ENCODE measurements at regions not wholly inside any gene's neighbourhood (a gene's known extent, or its start where the extent isn't known, plus 50 kb on each side); places are given as distances from the start of the nearest gene placed in this dataset.

DNA sequence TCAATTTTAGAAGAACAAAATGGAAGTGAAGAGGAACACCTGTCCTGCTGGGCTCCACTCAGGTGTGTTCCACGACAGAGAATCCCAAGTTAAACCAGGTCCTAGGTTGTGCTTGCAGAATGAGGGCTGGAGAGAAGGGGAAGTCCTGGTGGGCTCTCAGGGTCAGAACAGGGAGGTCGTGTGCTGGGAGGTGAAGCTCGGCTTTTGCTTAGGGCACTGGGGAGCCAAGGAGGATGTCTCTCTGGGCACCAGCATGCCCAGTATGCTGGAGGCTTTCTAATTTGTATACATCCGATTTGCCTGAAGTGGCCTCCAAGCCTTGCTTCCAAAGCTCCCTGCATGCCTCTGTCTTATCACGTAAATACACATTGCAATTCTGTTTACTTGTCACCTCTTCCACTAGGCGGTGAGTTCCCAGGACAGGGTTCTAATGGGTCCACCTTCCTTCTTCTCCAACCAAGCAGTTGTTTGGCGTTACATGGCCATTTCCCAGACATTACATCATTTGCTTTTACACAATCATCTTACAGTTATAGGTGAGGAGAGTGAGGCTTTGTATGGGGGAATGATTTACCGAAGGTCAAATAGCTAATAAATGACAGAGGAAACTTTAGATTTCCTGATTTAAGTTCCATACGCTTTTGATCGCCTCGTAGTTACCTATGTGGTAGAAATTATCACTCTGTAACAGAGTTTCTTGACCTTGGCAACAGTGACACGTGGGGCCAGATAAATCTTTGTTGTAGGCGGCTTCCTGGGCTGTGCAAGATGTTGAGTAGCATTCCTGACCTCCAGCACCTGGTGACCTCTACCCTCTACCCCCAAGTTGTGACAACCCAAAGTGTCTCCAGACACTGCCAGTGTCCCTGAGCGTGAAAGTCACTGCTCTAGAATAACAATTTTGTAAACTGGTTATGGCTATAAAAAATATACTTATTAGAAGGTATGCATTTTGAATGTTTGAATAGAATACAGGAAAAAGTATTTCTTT is 901.5 kb downstream of the TBC1D22A start:
- no peak for ATAC-seq (ENCODE audit: low read depth)
- H3K9ac ChIP-seq (ENCODE audit: low read length) = no peak overlapping the region
- no peak for DNase-seq
- Mint-ChIP-seq H3K4me3 (no peak overlapping the region), H3K27me3 (no peaks in the 10 kb centered on the region), H3K27ac (no peak overlapping the region), H3K9me3 (ENCODE audit: insufficient read depth) (no peaks in the 10 kb centered on the region), H3K4me1 (no peaks in the 10 kb centered on the region)
- peaks cover 0 to 11% (median 3%) of the 10 kb centered on the region in 3 donors for H3K9me3 ChIP-seq (ENCODE audit: control extremely low read depth in 1 of 3, control insufficient read depth in 2 of 3, insufficient read depth in 1 of 3, low read length in 2 of 3)
- no peaks in the 10 kb centered on the region for H4K20me1 ChIP-seq (ENCODE audit: control insufficient read depth, insufficient read depth, low read length, poor library complexity, severe bottlenecking)
- POLR2A ChIA-PET = no interaction called here
- no peak overlapping the region for H2AFZ ChIP-seq (ENCODE audit: insufficient read depth, low read depth, low read length, poor library complexity, severe bottlenecking)
- H3K27me3 ChIP-seq (replicated peaks in 1 of 4; ENCODE audit: control extremely low read depth in 1 of 4, control insufficient read depth in 3 of 4, insufficient read depth in 4 of 4, low read length in 3 of 4) = no peaks in the 10 kb centered on the region
- intact Hi-C loops (cut with micrococcal nuclease) = no loop called here
- no peaks in the 10 kb centered on the region for H3K36me3 ChIP-seq (replicated peaks in 1 of 2; ENCODE audit: control extremely low read depth in 1 of 2, control insufficient read depth in 1 of 2, extremely low read depth in 1 of 2, insufficient read depth in 2 of 2, low read length in 1 of 2)
- WGBS (ENCODE audit: insufficient coverage) = 84% methylated on average over 7 of the region's 14 CpGs
- CTCF ChIA-PET = no interaction called here
- H3K79me2 ChIP-seq (ENCODE audit: control insufficient read depth, insufficient read depth, low read length) = no peaks in the 10 kb centered on the region
- no peak overlapping the region for H3K4me3 ChIP-seq (ENCODE audit: control extremely low read depth in 1 of 5, extremely low read depth in 1 of 5, insufficient read depth in 1 of 5, low read depth in 2 of 5, low read length in 4 of 5)
- TF ChIP-seq, protein P1, sequence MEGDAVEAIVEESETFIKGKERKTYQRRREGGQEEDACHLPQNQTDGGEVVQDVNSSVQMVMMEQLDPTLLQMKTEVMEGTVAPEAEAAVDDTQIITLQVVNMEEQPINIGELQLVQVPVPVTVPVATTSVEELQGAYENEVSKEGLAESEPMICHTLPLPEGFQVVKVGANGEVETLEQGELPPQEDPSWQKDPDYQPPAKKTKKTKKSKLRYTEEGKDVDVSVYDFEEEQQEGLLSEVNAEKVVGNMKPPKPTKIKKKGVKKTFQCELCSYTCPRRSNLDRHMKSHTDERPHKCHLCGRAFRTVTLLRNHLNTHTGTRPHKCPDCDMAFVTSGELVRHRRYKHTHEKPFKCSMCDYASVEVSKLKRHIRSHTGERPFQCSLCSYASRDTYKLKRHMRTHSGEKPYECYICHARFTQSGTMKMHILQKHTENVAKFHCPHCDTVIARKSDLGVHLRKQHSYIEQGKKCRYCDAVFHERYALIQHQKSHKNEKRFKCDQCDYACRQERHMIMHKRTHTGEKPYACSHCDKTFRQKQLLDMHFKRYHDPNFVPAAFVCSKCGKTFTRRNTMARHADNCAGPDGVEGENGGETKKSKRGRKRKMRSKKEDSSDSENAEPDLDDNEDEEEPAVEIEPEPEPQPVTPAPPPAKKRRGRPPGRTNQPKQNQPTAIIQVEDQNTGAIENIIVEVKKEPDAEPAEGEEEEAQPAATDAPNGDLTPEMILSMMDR (IDR thresholded peaks at IDR 0.05) = no peak
- no peak for TF ChIP-seq EZH2 (IDR thresholded peaks at IDR 0.05; ENCODE audit: borderline replicate concordance, insufficient read depth, low read depth, low read length, poor library complexity, severe bottlenecking)
- H3K4me2 ChIP-seq (replicated peaks; ENCODE audit: low read depth, low read length, poor library complexity, severe bottlenecking) = no peak overlapping the region
- no peaks in the 10 kb centered on the region for H3K4me1 ChIP-seq (ENCODE audit: control insufficient read depth in 2 of 2, insufficient read depth in 2 of 2, low read length in 2 of 2)
- H3K27ac ChIP-seq (ENCODE audit: low read length in 2 of 2) = no peak overlapping the region
